MM.1S (cell line): ENCODE measurements at regions not wholly inside any gene's neighbourhood (a gene's known extent, or its start where the extent isn't known, plus 50 kb on each side); places are given as distances from the start of the nearest gene placed in this dataset.

ENCODE experiments used
- CTCF ChIP-seq: fragments of 300-600 bp; sonication (generic); IDR thresholded peaks from 2 replicates; pipeline ENCODE4 v1.5.1; 2016; ENCODE audit warnings: antibody characterized with exemption, low read length, mixed read lengths
- EZH2 ChIP-seq: fragments of 300-600 bp; sonication (generic); optimal IDR thresholded peaks from 2 replicates; pipeline ENCODE3; 2017; ENCODE audit warnings: low read depth, mild to moderate bottlenecking, antibody characterized with exemption, low read length, mixed read lengths
- EZH2phosphoT487 ChIP-seq: fragments of 300-600 bp; sonication (generic); IDR thresholded peaks from 2 replicates; pipeline ENCODE4 v1.6.1; 2018; ENCODE audit warnings: antibody characterized with exemption, low read length

DNA sequence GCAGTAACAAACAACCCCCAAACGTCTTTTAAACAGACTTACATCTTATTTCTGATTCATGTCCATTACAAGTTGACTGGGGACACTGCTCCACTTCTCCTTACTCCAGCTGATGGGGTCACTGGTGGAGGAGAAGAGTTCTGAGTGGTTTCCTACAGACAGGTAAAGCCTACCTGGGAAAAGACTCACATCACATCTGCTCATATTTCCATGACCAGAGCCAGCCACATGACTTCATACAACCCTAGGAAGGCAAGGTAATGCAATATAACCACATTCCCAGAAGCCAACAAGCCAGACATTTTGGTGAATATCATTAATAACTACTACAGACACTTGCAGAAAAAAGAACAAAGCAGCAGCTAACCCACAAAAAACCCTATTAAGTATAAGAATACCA lies 90.5 kb upstream of the IRX6 start:
- TF ChIP-seq CTCF (no peak), EZH2 (no peak), EZH2phosphoT487 (no peak)
